ENCODE measurements at regions not wholly inside any gene's neighbourhood (a gene's known extent, or its start where the extent isn't known, plus 50 kb on each side); places are given as distances from the start of the nearest gene placed in this dataset.
"Not testable (repeated sequence)": the region's sequence is repeated elsewhere in the genome, so short reads cannot be mapped to it uniquely, and the experiment has no call there.

DNA sequence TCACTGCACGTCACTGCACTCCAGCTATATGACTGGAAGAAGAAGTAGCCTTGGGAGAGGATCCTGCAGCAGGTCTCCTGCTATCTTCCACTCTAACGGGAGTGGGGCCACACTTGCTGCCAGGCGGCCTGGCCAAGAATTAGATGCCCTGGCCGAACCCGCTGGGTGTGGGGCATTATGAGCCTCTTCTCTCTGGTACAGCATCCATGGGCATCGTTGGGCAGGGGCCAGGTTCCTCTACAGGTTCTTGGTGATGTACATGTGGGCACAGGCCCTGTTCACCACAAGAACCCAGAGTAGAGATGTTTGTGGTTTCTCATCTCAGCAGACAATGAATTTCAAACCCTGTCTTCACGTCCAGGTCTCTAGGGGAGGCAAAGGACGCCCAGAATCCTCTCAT, 370.5 kb downstream of the NPHP4 start:
- DNase-seq, result no peak

GRCh38 chr1:5620997-5621396, 371.2 kb downstream of the NPHP4 start:
- no peak for DNase-seq

GRCh38 chr1:5620418-5620817, 371.8 kb downstream of the NPHP4 start:
- no peak for DNase-seq

GRCh38 chr1:5619469-5619868, 372.8 kb downstream of the NPHP4 start:
- DNase-seq, result no peak

GRCh38 chr1:5617546-5617945, 374.7 kb downstream of the NPHP4 start:
- DNase-seq, result no peak

- no peak for DNase-seq
These were observed 375.1 kb downstream of the NPHP4 start for GRCh38 chr1:5617179-5617520.

- no peak for DNase-seq
These were observed 375.7 kb downstream of the NPHP4 start for GRCh38 chr1:5616366-5617178.

- no peak for DNase-seq
These were observed 377.1 kb downstream of the NPHP4 start for GRCh38 chr1:5615076-5615475.

DNA sequence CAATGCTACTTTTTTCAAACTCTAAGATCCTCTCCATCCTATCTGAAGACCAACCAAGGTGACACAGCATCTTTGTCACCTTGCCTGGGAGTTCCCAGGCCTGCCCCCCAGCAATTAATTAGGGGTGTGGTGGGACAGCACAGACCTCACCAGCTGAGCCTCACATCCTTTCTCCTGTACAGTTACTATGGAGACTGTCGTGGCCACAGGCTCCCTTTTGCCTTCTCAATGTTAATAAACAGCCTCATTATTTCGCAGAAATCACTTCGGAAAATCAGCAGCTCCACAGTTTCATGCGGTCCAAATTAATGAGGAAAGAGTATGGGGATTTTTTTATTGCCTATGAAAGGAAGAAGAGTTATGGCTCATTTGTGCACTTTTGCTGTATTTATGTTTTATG, 378.3 kb downstream of the NPHP4 start:
- DNase-seq, result no peak

GRCh38 chr1:5611851-5612250, 380.4 kb downstream of the NPHP4 start:
- DNase-seq, result no peak

DNA sequence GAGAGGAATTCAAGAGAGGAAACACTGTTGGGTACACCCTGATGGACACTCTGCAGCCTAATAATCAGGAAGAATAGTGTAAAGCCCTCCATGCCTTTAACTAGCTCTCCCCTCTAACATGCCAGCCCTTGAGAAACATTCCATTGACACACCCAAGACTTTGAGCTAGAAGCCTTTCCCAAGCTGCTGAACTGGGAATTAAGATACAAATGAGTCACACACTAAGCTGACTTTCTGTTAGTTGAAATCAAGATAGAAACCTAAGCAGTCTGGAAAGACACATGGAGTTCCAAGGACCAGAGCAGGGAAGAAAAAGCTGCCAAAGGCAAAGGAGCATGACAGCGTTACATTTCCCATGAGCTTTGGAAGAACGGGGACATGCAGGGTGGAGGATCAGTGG, 380.8 kb downstream of the NPHP4 start:
- no peak for DNase-seq

GRCh38 chr1:5610432-5610831, 381.8 kb downstream of the NPHP4 start:
- DNase-seq, result no peak

GRCh38 chr1:5603353-5604104, 388.7 kb downstream of the NPHP4 start:
- DNase-seq, result no peak

GRCh38 chr1:5602718-5603117, 389.5 kb downstream of the NPHP4 start:
- DNase-seq, result not testable (repeated sequence)

DNA sequence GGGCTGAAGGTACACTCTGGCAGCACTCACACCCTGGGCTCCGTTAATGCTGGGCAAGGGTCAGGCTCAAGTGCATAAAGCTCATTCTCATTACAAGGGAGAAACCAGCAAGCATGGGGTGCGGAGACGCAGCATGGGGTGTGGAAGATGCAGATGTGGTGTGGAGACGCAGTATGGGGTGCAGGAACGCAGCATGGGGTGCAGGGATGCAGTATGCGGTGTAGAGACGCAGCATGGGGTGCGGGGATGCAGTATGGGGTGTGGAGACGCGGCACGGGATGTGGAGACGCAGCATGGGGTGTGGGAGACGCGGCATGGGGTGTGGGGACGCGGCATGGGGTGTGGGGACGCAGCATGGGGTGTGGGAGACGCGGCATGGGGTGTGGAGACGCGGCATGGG, 390.7 kb downstream of the NPHP4 start:
- no peak for DNase-seq

DNA sequence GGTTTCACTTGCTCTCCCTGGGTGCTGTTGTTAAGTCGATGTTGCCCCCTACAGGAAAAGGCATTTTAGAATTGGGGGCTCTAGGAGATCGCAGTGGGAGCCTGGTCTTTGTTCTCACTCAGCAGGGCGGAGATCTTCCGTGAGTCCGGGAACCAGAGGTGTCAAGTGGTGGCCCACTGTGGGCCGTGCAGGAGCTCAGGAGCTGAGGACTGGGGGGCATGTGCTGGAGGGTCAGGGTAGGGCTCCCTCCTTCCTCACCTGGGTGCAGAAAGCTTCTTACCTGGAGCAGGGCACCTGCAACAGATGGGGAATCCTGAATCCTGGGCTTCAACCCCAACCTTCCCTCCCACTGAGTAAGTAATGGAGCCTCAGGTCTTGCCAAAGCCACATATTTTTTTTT, 392.7 kb downstream of the NPHP4 start:
- DNase-seq, result no peak

- DNase-seq, result no peak
These were observed 393.3 kb downstream of the NPHP4 start for GRCh38 chr1:5598824-5599395.

- no peak for DNase-seq
These were observed 394.0 kb downstream of the NPHP4 start for GRCh38 chr1:5597991-5598823.

GRCh38 chr1:5597171-5597850, 394.9 kb downstream of the NPHP4 start:
- no peak for DNase-seq

GRCh38 chr1:5596651-5597050, 395.6 kb downstream of the NPHP4 start:
- DNase-seq, result no peak

DNA sequence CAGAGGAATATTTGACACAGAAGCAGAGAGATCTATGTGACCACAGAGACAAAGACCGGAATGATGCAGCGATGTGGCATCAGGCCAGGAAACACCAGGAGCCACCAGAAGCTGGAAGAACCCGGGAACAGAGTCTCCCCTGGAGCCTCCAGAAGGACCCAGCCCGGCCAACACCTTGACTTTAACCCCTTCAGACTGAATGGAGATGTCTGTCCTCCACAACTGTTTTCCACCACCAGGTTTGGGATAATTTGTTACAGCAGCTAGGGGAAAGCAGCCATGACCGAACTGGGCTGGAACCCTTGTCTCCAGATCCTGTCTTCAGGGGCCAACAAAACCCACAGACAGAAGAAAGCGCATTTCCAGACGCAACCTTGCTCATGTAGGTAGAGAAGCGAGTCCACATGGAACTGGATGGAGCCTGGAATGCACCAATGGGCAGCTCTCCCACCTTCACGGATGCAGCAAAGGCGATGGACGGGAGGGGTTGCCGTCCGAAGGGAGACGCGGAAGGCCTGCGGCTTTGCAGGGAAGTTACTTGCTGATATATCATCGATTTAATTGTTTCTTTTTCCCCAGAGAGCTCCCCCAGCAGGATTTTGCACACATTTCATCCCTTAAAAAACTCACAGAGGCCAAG, 396.6 kb downstream of the NPHP4 start:
- DNase-seq, result no peak

Data from activated CD4-positive, alpha-beta T cell treated with anti-CD3 and anti-CD28 coated beads for 4 hours (primary cell).